ENCODE measurements at regions not wholly inside any gene's neighbourhood (a gene's known extent, or its start where the extent isn't known, plus 50 kb on each side); places are given as distances from the start of the nearest gene placed in this dataset.
"Not testable (repeated sequence)": the region's sequence is repeated elsewhere in the genome, so short reads cannot be mapped to it uniquely, and the experiment has no call there.

DNA sequence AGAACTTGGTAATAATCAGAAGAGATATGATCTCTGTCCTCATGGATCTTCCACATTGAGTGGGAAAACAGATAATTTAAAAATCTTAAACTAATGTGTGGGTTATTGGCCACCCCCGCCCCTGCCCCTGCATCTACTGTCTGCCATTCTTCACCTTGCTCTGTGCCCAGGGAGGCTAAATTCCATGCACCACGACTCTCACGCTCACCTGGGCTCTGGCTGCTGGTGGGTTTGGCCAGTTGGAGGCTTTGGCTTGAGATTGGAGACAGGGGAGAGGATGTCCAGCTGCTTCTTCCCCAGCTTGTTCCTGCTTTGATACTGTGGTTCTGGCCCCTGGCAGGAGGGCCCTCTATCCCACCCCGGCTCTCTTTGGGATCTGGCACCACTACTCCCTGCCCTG is 127.9 kb downstream of the IRX5 start:
- 81 to 94% methylated on average over 4 of the region's 4 CpGs for WGBS, 2 donors
- H3K4me1 ChIP-seq (ENCODE audit: control insufficient read depth in 1 of 2, insufficient read depth in 2 of 2, low read length in 2 of 2): no peaks in the 10 kb centered on the region
- H3K27ac ChIP-seq (ENCODE audit: low read depth in 1 of 2, low read length in 2 of 2): no peak overlapping the region
- ATAC-seq (ENCODE audit: low FRiP score) (no peak), DNase-seq (no peak)
- no peaks in the 10 kb centered on the region for H3K36me3 ChIP-seq (ENCODE audit: control insufficient read depth in 1 of 2, insufficient read depth in 2 of 2, low read length in 1 of 2)
- H3K27me3 ChIP-seq (ENCODE audit: control insufficient read depth in 1 of 2, insufficient read depth in 2 of 2, low read length in 1 of 2): no peaks in the 10 kb centered on the region
- intact Hi-C loops (cut with DNase I): no loop called here
- no peak overlapping the region for H3K4me3 ChIP-seq (ENCODE audit: low read length in 2 of 2)
- peaks cover 4% of the 10 kb centered on the region for H3K9me3 ChIP-seq (ENCODE audit: control insufficient read depth, low read length)

GRCh38 chr16:55059146-55059545 is 128.5 kb downstream of the IRX5 start:
- Histone ChIP-seq H3K4me3 (ENCODE audit: low read length in 2 of 2) (no peak overlapping the region), H3K36me3 (ENCODE audit: control insufficient read depth in 1 of 2, insufficient read depth in 2 of 2, low read length in 1 of 2) (no peaks in the 10 kb centered on the region), H3K9me3 (ENCODE audit: control insufficient read depth, low read length) (peaks cover 4% of the 10 kb centered on the region), H3K4me1 (ENCODE audit: control insufficient read depth in 1 of 2, insufficient read depth in 2 of 2, low read length in 2 of 2) (no peaks in the 10 kb centered on the region), H3K27me3 (ENCODE audit: control insufficient read depth in 1 of 2, insufficient read depth in 2 of 2, low read length in 1 of 2) (no peaks in the 10 kb centered on the region), H3K27ac (ENCODE audit: low read depth in 1 of 2, low read length in 2 of 2) (no peak overlapping the region)
- DNase-seq (no peak), ATAC-seq (ENCODE audit: low FRiP score) (no peak)
- 75 to 89% methylated on average over 2 of the region's 2 CpGs for WGBS, 2 donors
- intact Hi-C loops (cut with DNase I): no loop called here

DNA sequence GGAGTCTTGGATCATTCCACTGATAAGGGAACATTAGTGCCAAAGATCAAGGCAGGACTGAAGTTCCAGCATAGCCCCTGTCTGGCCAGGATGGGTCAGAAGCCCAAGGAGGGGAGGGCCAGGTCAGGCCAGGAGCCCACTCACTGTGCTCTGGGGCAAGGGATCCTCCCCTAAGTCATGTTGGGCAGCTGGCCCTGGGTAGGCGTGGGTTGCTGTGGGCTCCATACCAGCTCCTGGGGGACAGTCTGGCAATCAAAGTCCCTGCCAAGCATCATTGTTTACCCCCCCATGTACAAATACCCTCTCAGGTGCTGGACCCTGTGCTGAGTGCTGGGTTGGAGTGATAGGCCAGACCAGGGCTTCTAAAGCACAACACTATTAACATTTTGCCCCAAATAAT is 130.5 kb downstream of the IRX5 start:
- H3K4me3 ChIP-seq (ENCODE audit: low read length in 2 of 2): no peak overlapping the region
- H3K9me3 ChIP-seq (ENCODE audit: control insufficient read depth, low read length): no peaks in the 10 kb centered on the region
- DNase-seq: no peak
- 99 to 100% methylated on average over 1 of the region's 1 CpG for WGBS, 2 donors
- no peaks in the 10 kb centered on the region for H3K27me3 ChIP-seq (ENCODE audit: control insufficient read depth in 1 of 2, insufficient read depth in 2 of 2, low read length in 1 of 2)
- no peaks in the 10 kb centered on the region for H3K4me1 ChIP-seq (ENCODE audit: control insufficient read depth in 1 of 2, insufficient read depth in 2 of 2, low read length in 2 of 2)
- intact Hi-C loops (cut with DNase I): no loop called here
- no peaks in the 10 kb centered on the region for H3K36me3 ChIP-seq (ENCODE audit: control insufficient read depth in 1 of 2, insufficient read depth in 2 of 2, low read length in 1 of 2)
- H3K27ac ChIP-seq (ENCODE audit: low read depth in 1 of 2, low read length in 2 of 2): no peak overlapping the region
- no peak for ATAC-seq (ENCODE audit: low FRiP score)

DNA sequence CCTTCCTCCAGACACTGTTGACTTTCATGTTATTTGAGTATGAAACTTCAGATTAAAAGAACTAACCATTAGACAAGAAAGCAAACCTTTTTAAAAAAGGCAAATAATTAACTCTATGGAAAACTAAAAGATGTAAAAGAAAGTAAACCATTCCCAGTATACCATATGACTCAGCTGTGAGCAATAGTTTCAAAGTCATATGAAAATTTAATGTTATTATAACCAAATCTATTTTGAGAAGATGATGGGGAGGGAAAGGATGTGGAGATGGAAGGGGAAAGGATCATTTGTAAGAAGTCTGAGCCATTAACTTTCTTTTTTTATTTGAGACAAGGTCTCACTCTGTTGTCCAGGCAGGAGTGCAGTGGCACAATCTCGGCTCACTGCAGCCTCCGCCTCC is 131.8 kb downstream of the IRX5 start:
- 84 to 93% methylated on average over 2 of the region's 2 CpGs for WGBS, 2 donors
- no peaks in the 10 kb centered on the region for H3K36me3 ChIP-seq (ENCODE audit: control insufficient read depth in 1 of 2, insufficient read depth in 2 of 2, low read length in 1 of 2)
- ATAC-seq (ENCODE audit: low FRiP score): no peak
- intact Hi-C loops (cut with DNase I): no loop called here
- H3K27me3 ChIP-seq (ENCODE audit: control insufficient read depth in 1 of 2, insufficient read depth in 2 of 2, low read length in 1 of 2): no peaks in the 10 kb centered on the region
- no peaks in the 10 kb centered on the region for H3K9me3 ChIP-seq (ENCODE audit: control insufficient read depth, low read length)
- DNase-seq: no peak
- no peak overlapping the region for H3K27ac ChIP-seq (ENCODE audit: low read depth in 1 of 2, low read length in 2 of 2)
- H3K4me1 ChIP-seq (ENCODE audit: control insufficient read depth in 1 of 2, insufficient read depth in 2 of 2, low read length in 2 of 2): no peaks in the 10 kb centered on the region
- H3K4me3 ChIP-seq (ENCODE audit: low read length in 2 of 2): no peak overlapping the region

DNA sequence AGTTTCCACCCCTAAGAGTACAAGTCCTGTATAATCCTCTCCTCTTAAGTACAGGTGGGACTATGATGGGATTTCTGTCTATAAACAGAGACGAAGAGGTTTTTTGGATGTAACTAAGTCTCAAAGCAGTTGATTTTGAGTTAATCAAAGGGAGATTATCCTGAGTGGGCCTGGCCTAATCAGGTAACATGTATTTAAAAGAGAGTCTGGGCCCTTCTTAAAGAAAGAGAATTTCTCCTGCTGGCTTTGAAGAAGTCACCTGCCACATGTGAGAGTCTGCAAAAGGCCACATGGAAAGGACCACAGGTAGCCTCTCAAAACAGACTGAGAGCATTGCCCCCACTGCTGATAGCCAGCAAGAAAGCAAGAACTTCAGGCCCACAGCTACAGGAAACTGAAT is 142.3 kb downstream of the IRX5 start:
- Histone ChIP-seq H3K27me3 (ENCODE audit: control insufficient read depth in 1 of 2, insufficient read depth in 2 of 2, low read length in 1 of 2) (no peaks in the 10 kb centered on the region), H3K36me3 (ENCODE audit: control insufficient read depth in 1 of 2, insufficient read depth in 2 of 2, low read length in 1 of 2) (no peaks in the 10 kb centered on the region), H3K4me1 (ENCODE audit: control insufficient read depth in 1 of 2, insufficient read depth in 2 of 2, low read length in 2 of 2) (no peaks in the 10 kb centered on the region), H3K27ac (ENCODE audit: low read depth in 1 of 2, low read length in 2 of 2) (no peak overlapping the region), H3K4me3 (ENCODE audit: low read length in 2 of 2) (no peak overlapping the region), H3K9me3 (ENCODE audit: control insufficient read depth, low read length) (no peaks in the 10 kb centered on the region)
- intact Hi-C loops (cut with DNase I): no loop called here
- 96 to 97% methylated on average over 1 of the region's 1 CpG for WGBS, 2 donors
- ATAC-seq (ENCODE audit: low FRiP score): no peak
- no peak for DNase-seq

GRCh38 chr16:55073830-55074229 is 143.2 kb downstream of the IRX5 start:
- ATAC-seq (ENCODE audit: low FRiP score): no peak
- intact Hi-C loops (cut with DNase I): no loop called here
- WGBS, 2 donors: 90 to 92% methylated on average over 4 of the region's 4 CpGs

GRCh38 chr16:55075208-55075607 is 144.5 kb downstream of the IRX5 start:
- H3K4me1 ChIP-seq (ENCODE audit: control insufficient read depth in 1 of 2, insufficient read depth in 2 of 2, low read length in 2 of 2); H3K4me3 ChIP-seq (ENCODE audit: low read length in 2 of 2); H3K27ac ChIP-seq (ENCODE audit: low read depth in 1 of 2, low read length in 2 of 2); intact Hi-C loops (cut with DNase I); DNase-seq; H3K36me3 ChIP-seq (ENCODE audit: control insufficient read depth in 1 of 2, insufficient read depth in 2 of 2, low read length in 1 of 2); ATAC-seq (ENCODE audit: low FRiP score); H3K27me3 ChIP-seq (ENCODE audit: control insufficient read depth in 1 of 2, insufficient read depth in 2 of 2, low read length in 1 of 2); H3K9me3 ChIP-seq (ENCODE audit: control insufficient read depth, low read length): not testable (repeated sequence)
- WGBS, 2 donors: 92 to 93% methylated on average over 7 of the region's 7 CpGs

More at GRCh38 chr16:55073830-55074229, 143.2 kb downstream of the IRX5 start:
- H3K27me3 ChIP-seq (ENCODE audit: control insufficient read depth in 1 of 2, insufficient read depth in 2 of 2, low read length in 1 of 2): no peaks in the 10 kb centered on the region
- H3K9me3 ChIP-seq (ENCODE audit: control insufficient read depth, low read length): no peaks in the 10 kb centered on the region
- H3K4me1 ChIP-seq (ENCODE audit: control insufficient read depth in 1 of 2, insufficient read depth in 2 of 2, low read length in 2 of 2): no peaks in the 10 kb centered on the region
- no peak overlapping the region for H3K27ac ChIP-seq (ENCODE audit: low read depth in 1 of 2, low read length in 2 of 2)
- no peak for DNase-seq
- H3K36me3 ChIP-seq (ENCODE audit: control insufficient read depth in 1 of 2, insufficient read depth in 2 of 2, low read length in 1 of 2): no peaks in the 10 kb centered on the region
- no peak overlapping the region for H3K4me3 ChIP-seq (ENCODE audit: low read length in 2 of 2)

- intact Hi-C loops (cut with DNase I): no loop called here
- 93 to 95% methylated on average over 1 of the region's 1 CpG for WGBS, 2 donors
- Histone ChIP-seq H3K27me3 (ENCODE audit: control insufficient read depth in 1 of 2, insufficient read depth in 2 of 2, low read length in 1 of 2) (no peaks in the 10 kb centered on the region), H3K9me3 (ENCODE audit: control insufficient read depth, low read length) (no peaks in the 10 kb centered on the region), H3K4me3 (ENCODE audit: low read length in 2 of 2) (no peak overlapping the region), H3K36me3 (ENCODE audit: control insufficient read depth in 1 of 2, insufficient read depth in 2 of 2, low read length in 1 of 2) (no peaks in the 10 kb centered on the region), H3K4me1 (ENCODE audit: control insufficient read depth in 1 of 2, insufficient read depth in 2 of 2, low read length in 2 of 2) (no peaks in the 10 kb centered on the region), H3K27ac (ENCODE audit: low read depth in 1 of 2, low read length in 2 of 2) (no peak overlapping the region)
- no peak for ATAC-seq (ENCODE audit: low FRiP score)
- DNase-seq: no peak
Measured at GRCh38 chr16:55076053-55076452, 145.4 kb downstream of the IRX5 start.

- Histone ChIP-seq H3K27me3 (ENCODE audit: control insufficient read depth in 1 of 2, insufficient read depth in 2 of 2, low read length in 1 of 2) (no peaks in the 10 kb centered on the region), H3K9me3 (ENCODE audit: control insufficient read depth, low read length) (no peaks in the 10 kb centered on the region), H3K27ac (ENCODE audit: low read depth in 1 of 2, low read length in 2 of 2) (no peak overlapping the region), H3K4me3 (ENCODE audit: low read length in 2 of 2) (no peak overlapping the region), H3K36me3 (ENCODE audit: control insufficient read depth in 1 of 2, insufficient read depth in 2 of 2, low read length in 1 of 2) (no peaks in the 10 kb centered on the region), H3K4me1 (ENCODE audit: control insufficient read depth in 1 of 2, insufficient read depth in 2 of 2, low read length in 2 of 2) (no peaks in the 10 kb centered on the region)
- 86 to 92% methylated on average over 4 of the region's 4 CpGs for WGBS, 2 donors
- intact Hi-C loops (cut with DNase I): no loop called here
- no peak for ATAC-seq (ENCODE audit: low FRiP score)
- no peak for DNase-seq
Measured at GRCh38 chr16:55077266-55077665, 146.6 kb downstream of the IRX5 start.
